Right renal cortex interstitium (tissue), 3 donors: ENCODE measurements at regions not wholly inside any gene's neighbourhood (a gene's known extent, or its start where the extent isn't known, plus 50 kb on each side); places are given as distances from the start of the nearest gene placed in this dataset.
"Not testable (repeated sequence)": the region's sequence is repeated elsewhere in the genome, so short reads cannot be mapped to it uniquely, and the experiment has no call there.

Experiments used
- DNase-seq, 3 donors: peaks; one replicate each; pipeline ENCODE4 v3.0.0-alpha.2; 2013; ENCODE audit warnings: low read depth in 3 of 3, low spot score in 2 of 3

DNA sequence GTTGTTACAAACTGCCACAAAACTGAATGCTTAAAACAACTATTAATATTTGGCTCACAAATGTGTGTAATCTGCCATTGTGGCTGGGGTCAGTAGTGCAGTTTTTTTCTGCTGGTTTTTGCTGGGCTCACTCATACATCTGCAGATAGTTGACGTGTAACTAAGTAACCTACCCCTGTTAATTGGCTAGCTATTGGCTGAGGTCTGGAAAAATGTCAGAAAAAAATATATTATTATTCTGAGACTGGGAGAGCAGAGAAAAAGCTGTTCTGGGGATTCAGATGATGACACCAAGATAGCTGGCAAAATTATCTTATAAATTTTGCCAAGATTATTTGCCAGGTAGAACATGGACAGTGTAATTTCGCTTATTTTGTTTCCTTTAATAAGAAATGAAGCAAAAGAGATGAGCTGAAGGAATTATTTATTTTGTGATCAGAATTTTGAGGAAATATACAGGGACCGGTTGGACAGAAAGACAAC, 616.1 kb upstream of the ADAMTS5 start:
- no peak for DNase-seq

DNA sequence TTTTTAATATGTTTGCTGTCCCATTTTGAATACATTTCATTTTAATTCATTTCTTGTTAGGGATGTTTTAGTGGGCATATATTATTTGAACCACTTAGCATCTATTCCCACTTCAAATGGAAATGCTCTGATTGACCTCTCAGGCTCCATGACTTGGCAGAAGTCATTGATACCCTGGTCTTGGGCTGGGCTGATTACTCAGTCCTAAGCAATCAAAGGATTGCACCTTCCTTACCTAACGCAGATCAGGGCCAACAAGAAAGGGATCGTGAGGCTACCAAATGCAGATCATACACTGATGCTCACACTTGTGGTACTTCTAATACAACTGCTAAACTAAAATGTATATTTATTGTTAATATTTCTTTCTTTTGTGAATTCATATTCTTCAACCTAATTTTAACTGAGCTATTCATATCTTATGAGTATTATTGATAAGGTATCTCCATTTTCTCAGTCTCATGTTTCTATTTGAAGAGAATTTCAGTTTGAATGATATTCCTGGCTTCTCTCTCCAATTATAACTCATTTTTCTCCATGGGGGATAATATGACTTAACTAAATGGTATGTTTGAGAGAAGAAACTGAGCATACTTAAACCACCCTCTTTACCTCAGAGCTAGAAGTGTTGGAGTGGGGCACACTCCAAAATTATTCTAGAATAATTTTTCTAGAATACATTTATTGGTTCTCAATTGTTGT, 615.5 kb upstream of the ADAMTS5 start:
- no peak for DNase-seq

DNA sequence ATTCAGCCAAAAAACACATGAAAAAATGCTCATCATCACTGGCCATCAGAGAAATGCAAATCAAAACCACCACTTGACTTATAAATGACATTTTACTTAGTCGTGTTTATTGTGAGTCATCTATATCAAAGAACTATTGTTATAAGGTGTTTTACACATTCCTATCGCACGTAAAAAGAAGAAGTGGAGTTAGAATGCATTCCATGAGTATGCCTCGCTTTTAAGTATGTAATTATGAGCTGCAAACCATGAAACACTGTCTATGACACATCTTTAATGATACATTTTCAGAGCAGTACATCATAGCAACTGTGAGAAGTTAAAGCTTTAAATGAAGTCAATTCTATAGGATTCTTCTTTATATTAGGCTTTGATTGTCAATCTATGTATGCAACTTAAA, 614.3 kb upstream of the ADAMTS5 start:
- no peak for DNase-seq

DNA sequence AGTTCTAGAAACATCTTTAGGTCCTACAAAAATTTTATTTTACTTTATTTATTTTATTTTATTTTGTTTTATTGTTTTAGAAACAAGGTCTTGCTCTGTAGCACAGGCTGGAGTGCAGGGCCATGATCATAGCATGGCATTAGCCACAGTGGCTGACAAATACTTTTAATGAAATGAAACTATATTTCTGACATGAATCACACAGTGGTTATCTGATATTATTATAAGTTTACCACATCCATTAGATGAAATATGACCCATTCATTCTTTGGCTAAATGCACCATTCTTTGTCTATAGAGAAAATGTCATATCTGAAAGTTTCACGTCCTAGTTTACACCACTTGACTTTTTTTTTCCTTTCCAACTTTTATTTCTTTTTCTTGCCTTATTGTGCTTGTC, 613.4 kb upstream of the ADAMTS5 start:
- DNase-seq = no peak

DNA sequence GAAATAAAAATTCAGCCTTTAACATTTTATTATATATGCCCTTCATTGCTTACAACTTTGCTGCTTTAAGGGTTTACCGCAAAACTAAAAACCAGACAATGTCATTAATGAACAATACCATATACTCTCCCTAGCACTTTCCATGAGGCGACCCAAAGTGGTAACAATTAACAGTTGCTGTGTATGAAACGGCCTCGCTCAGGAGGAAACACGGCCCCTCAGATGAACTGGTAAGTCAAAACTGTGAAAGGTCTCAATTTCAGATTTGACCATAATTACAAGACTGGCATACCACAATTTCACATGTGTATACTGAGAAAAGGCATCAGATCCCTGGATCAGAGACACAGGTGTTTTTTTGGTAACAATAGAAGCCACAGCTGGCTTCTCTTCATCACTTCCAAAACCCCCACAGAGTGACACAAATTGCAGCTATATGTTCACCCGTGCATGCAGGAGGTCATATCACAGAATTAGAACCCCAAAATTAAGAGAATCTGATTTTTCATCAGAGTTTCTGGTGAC, 611.9 kb upstream of the ADAMTS5 start:
- DNase-seq = no peak

DNA sequence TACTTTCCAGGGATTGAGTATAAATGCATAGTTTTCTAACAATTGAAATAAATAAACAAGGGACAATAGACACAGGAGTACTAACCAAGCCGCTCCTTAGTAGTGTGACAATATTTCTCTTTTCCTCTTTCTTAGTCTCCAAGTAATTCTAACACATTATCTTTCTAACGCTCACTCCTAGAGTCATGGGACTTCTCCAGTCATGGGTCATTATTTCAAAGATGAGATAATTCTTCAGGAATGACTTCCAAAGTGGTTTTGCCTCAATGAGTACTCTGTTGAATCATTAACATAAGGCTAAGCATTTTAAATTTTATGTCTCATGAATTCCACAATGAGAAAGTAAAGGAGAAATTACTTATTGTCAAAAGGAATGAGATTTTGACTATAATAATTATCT, 605.8 kb upstream of the ADAMTS5 start:
- no peak for DNase-seq

DNA sequence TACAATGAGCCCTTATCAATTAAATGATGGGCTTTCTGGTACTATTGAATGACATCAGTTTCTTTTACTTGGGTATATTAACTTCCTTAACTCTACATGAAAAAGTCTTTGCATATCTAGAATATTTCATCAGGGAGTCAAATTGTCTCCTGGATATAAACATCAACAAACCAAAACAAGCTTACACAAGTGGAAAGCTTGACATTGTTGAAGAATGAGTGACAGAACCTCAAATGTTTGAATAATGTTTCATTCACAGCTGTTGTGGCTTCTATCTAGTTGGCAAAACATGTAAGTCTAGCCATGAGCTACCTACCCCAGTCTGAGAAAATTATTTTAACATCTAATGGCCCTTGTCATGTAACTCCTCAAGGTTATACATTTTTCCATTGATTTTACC, 604.8 kb upstream of the ADAMTS5 start:
- no peak for DNase-seq

DNA sequence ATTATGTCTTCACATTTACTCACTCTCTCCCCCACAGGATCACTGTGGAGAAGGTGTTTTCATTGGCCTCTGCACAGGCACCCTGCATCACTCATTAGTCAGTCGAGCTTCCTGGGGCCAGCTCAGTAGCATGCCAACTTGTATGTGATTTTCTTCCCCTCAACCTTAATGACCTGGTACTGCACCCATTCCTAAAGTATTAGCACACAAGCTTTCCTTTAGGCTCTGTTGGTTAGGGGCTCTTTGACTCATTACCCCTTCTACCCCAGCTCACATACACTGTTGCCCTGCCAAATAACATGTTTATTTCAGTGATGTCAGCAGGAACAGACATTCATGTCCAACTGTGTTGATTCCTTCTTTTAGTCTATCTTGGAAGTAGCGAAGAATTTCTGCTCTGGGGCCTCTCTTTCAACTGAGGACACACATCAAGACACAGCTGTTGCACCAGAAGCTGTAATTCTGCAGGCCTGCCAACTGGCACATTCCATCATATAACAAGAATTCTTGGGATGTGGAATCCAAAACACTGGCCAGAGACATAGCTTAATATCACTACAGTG, 603.5 kb upstream of the ADAMTS5 start:
- DNase-seq = peak in 1 of 3 donors; percentile 17

DNA sequence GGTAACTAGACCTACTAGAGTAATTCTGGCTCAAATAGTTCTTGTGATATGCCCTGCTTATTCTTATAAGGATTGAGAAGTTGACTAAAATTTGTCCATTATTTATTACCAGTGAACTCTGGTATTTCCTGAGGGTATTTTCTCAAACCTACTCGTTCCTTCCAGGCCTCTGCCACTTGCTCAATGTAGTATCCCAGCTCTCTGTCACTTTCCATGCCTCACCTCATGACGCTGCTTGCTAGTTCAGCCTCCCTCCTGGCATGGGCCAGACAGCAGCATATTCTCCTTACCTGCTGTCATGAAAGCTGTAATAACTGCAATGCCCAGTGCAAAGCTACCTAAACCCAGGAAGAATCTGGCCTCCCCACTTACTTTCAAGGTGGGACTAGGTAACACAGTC, 602.9 kb upstream of the ADAMTS5 start:
- DNase-seq = no peak

DNA sequence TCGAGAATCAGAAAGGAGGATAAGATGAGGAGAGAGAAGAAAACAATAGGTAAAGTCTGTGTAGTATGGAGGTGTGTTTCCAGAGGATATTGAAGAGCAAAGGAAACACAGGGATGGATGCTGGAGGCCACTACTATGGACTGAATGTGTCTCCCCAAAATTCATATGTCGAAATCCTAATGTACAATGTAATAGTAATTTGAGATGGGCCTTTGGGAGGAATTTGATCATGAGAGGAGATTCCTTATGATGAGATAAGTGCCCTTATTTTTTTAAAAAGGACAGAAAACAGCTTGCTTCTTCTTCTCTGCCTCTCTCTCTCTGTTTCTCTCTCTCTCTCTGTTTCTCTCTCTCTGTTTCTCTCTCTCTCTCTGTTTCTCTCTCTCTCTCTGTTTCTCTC, 602.2 kb upstream of the ADAMTS5 start:
- no peak for DNase-seq

DNA sequence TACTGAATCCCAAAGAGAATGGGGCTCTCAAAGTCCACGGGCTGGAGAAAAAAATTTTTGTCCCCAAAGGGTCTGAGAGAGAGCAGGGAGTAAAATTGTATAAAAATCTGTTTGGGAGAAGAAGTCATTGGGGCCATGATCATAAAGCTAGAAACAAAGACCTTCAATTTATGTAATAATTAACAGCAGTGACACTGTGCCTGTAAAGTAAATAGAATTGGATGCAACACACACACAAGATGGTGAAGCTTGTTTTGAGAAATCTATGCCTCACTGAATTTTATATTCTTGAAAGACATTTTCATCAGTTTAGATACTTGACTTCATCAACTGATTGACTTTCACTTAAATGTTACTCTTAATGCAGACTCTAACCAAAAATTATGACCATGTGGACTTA, 600.5 kb upstream of the ADAMTS5 start:
- DNase-seq = no peak

DNA sequence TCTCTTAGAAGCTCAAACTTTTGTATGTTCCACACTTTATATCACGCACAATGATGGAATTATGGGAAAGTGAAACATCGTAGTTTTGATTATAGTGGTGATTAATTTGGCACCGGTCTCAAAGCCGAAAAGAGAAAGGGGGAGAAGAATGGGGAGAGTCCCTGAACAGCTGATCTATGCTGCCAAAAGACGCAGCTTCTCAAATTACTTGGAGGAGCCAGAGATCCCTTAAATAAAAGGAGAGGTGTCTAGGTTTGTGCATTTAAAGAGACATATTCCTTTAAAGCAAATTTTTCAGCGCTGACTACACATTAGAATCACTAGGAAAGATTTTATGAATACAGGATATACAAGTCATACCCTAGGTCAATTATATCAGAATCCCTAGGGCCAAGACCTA, 599.6 kb upstream of the ADAMTS5 start:
- DNase-seq = no peak

DNA sequence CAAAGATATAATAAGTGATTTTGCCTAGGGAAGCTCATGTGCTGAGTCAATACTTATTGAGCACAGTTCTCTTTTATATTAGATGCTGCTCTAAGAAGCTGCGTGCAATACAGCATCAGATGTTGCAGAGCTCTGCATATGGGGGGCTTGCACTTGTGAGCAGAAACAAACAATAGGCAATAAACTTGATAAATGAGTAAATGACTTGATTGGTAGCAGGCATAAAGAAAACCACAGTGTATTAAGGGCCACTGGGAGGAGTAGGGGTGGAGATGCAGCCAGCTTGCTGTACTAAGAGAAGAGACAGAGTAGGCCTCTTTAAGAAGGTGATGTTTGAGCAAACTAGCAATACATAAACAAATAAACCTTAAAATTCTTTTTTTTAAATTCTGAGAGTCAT, 598.5 kb upstream of the ADAMTS5 start:
- DNase-seq = no peak

DNA sequence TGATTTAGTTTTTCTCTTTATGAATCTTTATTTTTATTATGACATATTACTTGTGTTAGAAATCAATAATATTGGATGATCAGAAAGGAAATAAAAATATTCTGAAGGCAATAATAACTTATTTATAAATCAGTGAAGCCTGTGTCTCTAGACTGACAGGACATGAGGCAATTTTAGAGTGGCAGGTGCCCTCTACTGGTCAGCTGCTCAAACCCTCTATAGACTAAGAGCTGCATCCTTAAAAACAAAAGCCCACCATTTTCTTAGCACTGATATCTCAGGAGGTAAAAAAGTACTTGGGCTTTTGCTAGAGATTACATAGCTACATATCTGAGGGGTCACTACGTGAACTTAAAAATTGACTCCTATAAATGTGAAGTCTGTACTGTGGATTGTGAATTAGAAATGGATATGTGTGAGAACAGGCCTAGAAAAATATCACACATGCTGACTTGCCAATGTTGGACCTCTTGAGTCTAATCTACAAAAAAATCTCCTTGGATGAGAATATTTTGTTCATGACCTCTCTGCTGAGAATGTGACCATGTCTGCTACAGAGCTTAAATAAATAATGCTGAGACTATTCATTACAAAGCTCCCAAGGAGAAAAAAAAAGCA, 597.9 kb upstream of the ADAMTS5 start:
- peak in 1 of 3 donors; percentile 19 for DNase-seq

DNA sequence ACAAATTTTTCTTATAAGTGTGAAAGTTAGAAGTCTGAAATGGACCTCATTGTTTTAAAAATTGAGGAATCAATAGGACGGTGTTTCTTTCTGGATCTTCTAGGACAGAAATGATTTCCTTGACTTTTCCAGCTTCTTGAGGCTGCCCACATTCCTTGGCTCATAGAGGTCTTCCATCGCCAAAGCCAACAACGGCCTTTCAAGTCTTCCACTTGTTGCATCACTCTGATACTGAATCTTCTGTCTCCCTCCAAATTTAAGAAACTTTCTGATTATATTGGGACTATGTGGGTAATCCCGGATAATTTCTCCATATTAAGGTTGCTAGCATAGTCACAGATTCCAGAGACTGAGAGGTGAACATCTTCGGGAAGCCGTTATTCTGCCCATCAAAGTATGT, 595.4 kb upstream of the ADAMTS5 start:
- no peak for DNase-seq

DNA sequence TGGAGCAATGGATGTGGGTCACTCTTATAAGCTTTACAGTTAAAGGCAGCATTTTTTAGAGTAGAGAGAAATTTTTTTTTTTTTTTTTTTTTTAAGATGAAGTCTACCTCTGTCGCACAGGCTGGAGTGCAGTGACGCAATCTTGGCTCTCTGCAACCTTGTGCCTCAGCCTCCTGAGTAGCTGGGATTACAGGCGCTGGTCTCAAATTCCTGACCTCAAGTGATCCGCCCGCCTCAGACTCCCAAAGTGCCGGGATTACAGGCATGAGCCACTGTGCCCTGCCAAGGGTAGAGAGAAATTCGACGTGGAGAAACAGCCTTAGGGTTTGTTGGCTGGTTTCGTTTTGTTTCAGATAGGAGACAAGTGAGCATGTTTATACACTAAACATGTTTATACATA, 594.2 kb upstream of the ADAMTS5 start:
- no peak for DNase-seq

DNA sequence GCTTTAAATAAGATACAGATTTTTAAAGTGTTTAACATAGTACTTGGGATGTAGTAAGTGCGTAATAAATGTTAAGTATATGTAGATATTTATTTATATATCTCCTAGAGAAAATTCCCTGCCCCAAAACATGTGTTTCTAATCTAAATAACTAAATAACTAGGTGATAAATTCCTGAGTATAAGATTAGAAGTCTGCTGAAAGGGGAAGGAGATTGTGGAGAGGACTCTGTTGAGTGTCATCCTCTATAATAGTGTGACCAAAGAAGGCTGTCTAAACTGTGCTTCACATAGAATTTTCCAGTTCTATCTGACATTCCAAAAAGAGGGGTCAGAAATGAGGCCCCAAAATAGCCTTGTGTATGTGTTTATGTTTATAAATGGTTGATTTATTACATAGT, 590.5 kb upstream of the ADAMTS5 start:
- DNase-seq = no peak

DNA sequence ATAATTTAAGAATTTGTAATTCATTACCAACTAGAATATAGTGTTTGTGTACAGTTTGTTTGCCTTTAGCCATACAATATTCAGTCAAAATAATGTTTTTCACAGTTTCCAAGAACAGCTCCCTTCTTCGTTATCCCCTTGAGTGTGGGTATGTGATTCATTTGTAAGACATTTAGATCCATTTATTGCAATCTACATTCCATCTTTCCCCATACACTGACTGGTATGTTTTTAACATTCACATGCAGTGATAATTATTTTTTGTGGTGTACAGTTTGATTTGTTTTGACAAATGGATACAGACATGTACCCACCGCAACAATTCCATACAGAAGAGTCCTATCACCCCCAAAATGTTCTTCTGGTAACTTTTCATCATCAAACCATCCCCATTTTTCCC, 589.1 kb upstream of the ADAMTS5 start:
- DNase-seq = no peak

DNA sequence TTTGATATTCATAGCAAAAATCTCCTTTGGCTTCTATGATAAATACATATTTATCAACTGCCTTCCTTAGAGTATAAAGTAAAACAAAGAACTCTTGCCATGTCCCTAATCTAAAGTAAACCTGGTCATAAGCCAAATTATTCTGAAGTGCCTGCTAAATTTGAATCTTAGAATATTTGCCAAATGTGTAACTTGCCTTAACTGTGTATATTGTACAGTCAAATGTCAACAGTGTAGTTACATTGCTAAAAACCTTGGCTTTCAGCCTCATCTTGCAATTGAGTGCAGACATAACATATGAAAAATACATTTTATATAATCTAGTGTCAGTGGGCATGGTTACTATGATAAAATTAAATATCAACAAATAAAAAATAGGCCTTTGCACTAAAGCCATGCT, 583.4 kb upstream of the ADAMTS5 start:
- DNase-seq = no peak

DNA sequence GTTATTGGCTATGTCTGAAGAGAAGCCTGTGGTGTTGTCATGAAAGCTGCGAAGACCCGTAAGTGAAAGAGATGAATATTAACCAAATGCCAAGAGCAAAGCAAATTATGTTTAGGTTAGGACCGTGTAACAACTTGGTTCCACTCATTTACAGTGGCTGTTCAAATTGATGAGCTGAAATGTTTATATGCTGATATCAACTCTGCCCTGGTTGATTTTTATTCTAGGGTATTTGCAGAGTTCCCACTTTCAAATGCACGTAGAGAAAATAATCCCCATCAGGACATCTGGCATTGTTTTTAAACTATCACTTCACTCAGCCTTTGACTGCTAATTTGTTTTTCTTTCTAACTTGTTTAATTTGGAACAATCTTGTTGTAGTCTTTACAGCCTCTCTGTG, 581.6 kb upstream of the ADAMTS5 start:
- DNase-seq = no peak

DNA sequence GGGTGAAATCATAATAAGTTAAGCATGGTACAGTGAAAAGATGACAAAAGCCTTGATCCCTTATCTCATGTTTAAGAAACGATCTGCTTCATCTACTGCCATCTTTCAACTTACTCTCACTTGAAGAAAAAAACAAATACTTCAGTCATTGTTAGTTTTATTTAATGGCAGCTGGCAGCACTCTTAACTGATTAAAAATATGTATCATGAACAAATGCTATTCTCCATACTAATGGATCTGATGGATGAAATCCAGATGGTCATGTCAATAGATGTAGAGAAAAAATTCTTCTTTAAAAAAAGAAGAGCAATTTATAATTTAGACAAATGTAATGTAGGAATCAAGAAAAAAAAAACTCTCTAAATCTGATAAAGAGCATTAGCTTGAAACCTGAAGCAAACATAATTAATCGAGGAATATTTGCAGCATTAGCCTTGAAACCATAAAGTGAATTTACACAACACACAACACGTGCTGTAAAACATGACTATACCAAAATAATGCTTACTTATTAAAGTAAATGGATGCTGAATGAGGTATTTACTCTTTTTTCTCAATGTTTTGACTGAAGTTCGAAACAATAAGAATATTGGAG, 579.0 kb upstream of the ADAMTS5 start:
- DNase-seq = no peak

DNA sequence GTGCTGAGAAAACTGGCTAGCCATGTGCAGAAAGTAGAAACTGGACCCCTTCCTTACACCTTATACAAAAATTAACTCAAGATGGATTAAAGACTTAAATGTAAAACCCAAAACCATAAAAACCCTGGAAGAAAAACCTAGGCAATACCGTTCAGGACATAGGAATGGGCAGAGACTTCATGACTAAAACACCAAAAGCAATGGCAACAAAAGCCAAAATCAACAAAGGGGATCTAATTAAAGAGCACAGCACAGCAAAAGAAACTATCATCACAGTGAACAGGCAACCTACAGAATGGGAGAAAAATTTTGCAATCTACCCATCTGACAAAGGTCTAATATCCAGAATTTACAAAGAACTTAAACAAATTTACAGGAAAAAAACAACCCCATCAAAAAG, 575.2 kb upstream of the ADAMTS5 start:
- DNase-seq = not testable (repeated sequence)
